GM12878 (cell line): ENCODE measurements at regions not wholly inside any gene's neighbourhood (a gene's known extent, or its start where the extent isn't known, plus 50 kb on each side); places are given as distances from the start of the nearest gene placed in this dataset.
"Not testable (repeated sequence)": the region's sequence is repeated elsewhere in the genome, so short reads cannot be mapped to it uniquely, and the experiment has no call there.

Experiments
- ATAC-seq: fragments of 200-7000 bp; cut with Tn5 transposase; 3 replicates; pipeline ENCODE4 v1.9.1; 2020; ENCODE audit warnings: mild to moderate bottlenecking, moderate library complexity
- BruUV-seq: library from RNA; stranded (reverse); fragments of 400-500 nt; replicated peaks from 2 replicates; lab custom pipeline; 2021; lab: Mats Ljungman, UMichigan
- CTCF ChIA-PET: fragments of 300-600 bp; sonication (Branson Sonifier 250); formaldehyde crosslinking; extraction: SDS; loops from one replicate; lab custom pipeline; 2021; ENCODE audit warnings: inconsistent platforms; lab: Yijun Ruan, JAX
- POLR2A ChIA-PET: fragments of 350-600 bp; formaldehyde crosslinking; extraction: SDS; loops from one replicate; lab custom pipeline; 2021; ENCODE audit warnings: inconsistent platforms; lab: Charles Lee
- RAD21 ChIA-PET: fragments of 300-600 bp; sonication (Branson Sonifier 250); formaldehyde crosslinking; loops from one replicate; lab custom pipeline; 2023; ENCODE audit warnings: antibody characterized with exemption; ENCODE audit not compliant: unreplicated experiment; lab: Charles Lee
- SMC1A ChIA-PET: fragments of 300-600 bp; sonication (Branson Sonifier 250); formaldehyde crosslinking; loops from one replicate; lab custom pipeline; 2023; ENCODE audit not compliant: unreplicated experiment, uncharacterized antibody; lab: Charles Lee
- DNase-seq: peaks from one replicate; pipeline ENCODE4 v3.0.0-alpha.2; 2011; ENCODE audit warnings: low read depth, low spot score
- FAIRE-seq: peaks from 3 replicates; lab custom pipeline; 2011; peaks lifted over from hg19 to GRCh38; lab: Jason Lieb, UNC
- H2AFZ ChIP-seq: 2 replicates; pipeline ENCODE4 v1.6.0; 2011; ENCODE audit warnings: low read depth, low read length, control low read depth; ENCODE audit not compliant: control insufficient read depth
- H3K27ac ChIP-seq: 2 replicates; pipeline ENCODE4 v1.5.1; 2011; ENCODE audit warnings: control low read depth; ENCODE audit not compliant: control insufficient read depth, insufficient read depth
- H3K27me3 ChIP-seq, 2 experiments: replicated peaks in 1 of 2; 2 replicates each; pipeline versions ENCODE4 v1.6.0 to v1.6.1; 2011; ENCODE audit warnings: low read length in 1 of 2; ENCODE audit not compliant: control insufficient read depth in 2 of 2, insufficient read depth in 2 of 2
- H3K36me3 ChIP-seq, 2 experiments: 2 replicates each; pipeline ENCODE4 v1.5.1; 2011; ENCODE audit warnings: low read length in 1 of 2; ENCODE audit not compliant: control insufficient read depth in 2 of 2, insufficient read depth in 2 of 2
- H3K4me1 ChIP-seq: 2 replicates; pipeline ENCODE4 v1.6.1; 2011; ENCODE audit warnings: mild to moderate bottlenecking, low read length, moderate library complexity, mixed read lengths; ENCODE audit not compliant: control insufficient read depth, insufficient read depth
- H3K4me2 ChIP-seq: 2 replicates; pipeline ENCODE4 v1.6.0; 2011; ENCODE audit warnings: control low read depth; ENCODE audit not compliant: control insufficient read depth, insufficient read depth
- H3K4me3 ChIP-seq: fragments of 200-600 bp; sonication (generic); 2 replicates; pipeline ENCODE4 v1.5.1; 2016
- H3K79me2 ChIP-seq: 2 replicates; pipeline ENCODE4 v1.6.0; 2011; ENCODE audit warnings: low read length; ENCODE audit not compliant: control insufficient read depth, insufficient read depth
- H3K9ac ChIP-seq: 2 replicates; pipeline ENCODE4 v1.8.0; 2011; ENCODE audit warnings: low read length, control low read depth, mixed read lengths; ENCODE audit not compliant: control insufficient read depth, insufficient read depth
- H3K9me3 ChIP-seq: replicated peaks from 3 replicates; pipeline ENCODE4 v1.5.1; 2011; ENCODE audit warnings: mild to moderate bottlenecking, low read length; ENCODE audit not compliant: control insufficient read depth, insufficient read depth
- H4K20me1 ChIP-seq: 2 replicates; pipeline ENCODE4 v1.6.0; 2011; ENCODE audit not compliant: control insufficient read depth, insufficient read depth
- ATF7 ChIP-seq: fragments of 450-650 bp; IDR thresholded peaks from 2 replicates; pipeline ENCODE4 v1.6.1; 2016; ENCODE audit warnings: low read depth, mild to moderate bottlenecking
- HDAC6 ChIP-seq: fragments of 200-600 bp; sonication (generic); IDR thresholded peaks from one replicate; pipeline ENCODE4 v1.8.0; 2017; ENCODE audit warnings: antibody characterized with exemption; ENCODE audit not compliant: unreplicated experiment
- HSF1 ChIP-seq: fragments of 150-350 bp; IDR thresholded peaks from 2 replicates; pipeline ENCODE4 v1.6.1; 2014; ENCODE audit warnings: mild to moderate bottlenecking, low read depth, low read length
- NKRF ChIP-seq: fragments of 450-650 bp; conservative IDR thresholded peaks from 2 replicates; pipeline ENCODE4 v1.6.1; 2017; ENCODE audit warnings: mild to moderate bottlenecking, moderate library complexity
- SP1 ChIP-seq: IDR thresholded peaks from one replicate; pipeline ENCODE4 v1.6.1; 2011; ENCODE audit warnings: low read depth, low read length
- WGBS: methylation state at CpG from one replicate; pipeline ENCODE4 v1.1.6; 2016; ENCODE audit warnings: low lambda C conversion rate; ENCODE audit not compliant: insufficient replicate concordance, insufficient coverage; ENCODE audit errors: missing lambda C conversion rate; 5-methylcytosine and 5-hydroxymethylcytosine counted together
- in situ Hi-C: fragments of 300-500 bp; cut with MboI; formaldehyde crosslinking; loops from 9 replicates; pipeline ENCODE4 v1.14.3; 2018; ENCODE audit warnings: mixed read lengths
- intact Hi-C: fragments of 100-400 bp; cut with micrococcal nuclease; formaldehyde crosslinking; loops from one replicate; pipeline ENCODE4 v1.14.2; 2022; ENCODE audit not compliant: unreplicated experiment

- TF ChIP-seq SP1 = no peak
- TF ChIP-seq ATF7 = no peak
Measured at GRCh38 chr18:5015213-5015612, 181.8 kb downstream of the AKAIN1 start (continued).

DNA sequence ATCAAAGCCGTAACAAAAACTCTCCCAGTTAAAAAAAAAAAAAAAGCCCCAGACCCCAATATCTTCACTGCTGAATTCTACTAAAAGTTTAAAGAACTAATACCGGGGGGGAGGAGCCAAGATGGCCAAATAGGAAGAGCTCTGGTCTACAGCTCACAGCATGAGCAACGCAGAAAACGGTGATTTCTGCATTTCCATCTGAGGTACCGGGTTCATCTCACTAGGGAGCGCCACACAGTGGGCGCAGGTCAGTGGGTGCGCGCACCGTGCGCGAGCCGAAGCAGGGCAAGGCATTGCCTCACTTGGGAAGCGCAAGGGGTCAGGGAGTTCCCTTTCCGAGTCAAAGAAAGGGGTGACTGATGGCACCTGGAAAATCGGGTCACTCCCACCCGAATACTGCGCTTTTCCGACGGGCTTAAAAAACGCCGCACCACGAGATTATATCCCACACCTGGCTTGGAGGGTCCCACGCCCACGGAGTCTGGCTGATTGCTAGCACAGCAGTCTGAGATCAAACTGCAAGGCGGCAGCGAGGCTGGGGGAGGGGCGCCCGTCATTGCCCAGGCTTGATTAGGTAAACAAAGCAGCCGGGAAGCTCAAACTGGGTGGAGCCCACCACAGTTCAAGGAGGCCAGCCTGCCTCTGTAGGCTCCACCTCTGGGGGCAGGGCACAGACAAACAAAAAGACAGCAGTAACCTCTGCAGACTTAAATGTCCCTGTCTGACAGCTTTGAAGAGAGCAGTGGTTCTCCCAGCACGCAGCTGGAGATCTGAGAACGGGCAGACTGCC, 192.8 kb downstream of the AKAIN1 start:
- RAD21 ChIA-PET, H3K9me3 ChIP-seq, H4K20me1 ChIP-seq, POLR2A ChIA-PET, H2AFZ ChIP-seq, ATAC-seq, H3K79me2 ChIP-seq, H3K4me1 ChIP-seq, H3K9ac ChIP-seq, in situ Hi-C loops, H3K4me3 ChIP-seq, CTCF ChIA-PET, H3K36me3 ChIP-seq, H3K27ac ChIP-seq, H3K4me2 ChIP-seq, H3K27me3 ChIP-seq, BruUV-seq, FAIRE-seq, DNase-seq, intact Hi-C loops: not testable (repeated sequence)
- 60% methylated on average over 30 of the region's 32 CpGs for whole genome bisulfite sequencing
- SMC1A ChIA-PET = interaction anchor here (0.7 to 1.6 kb wide), 2 partner anchors 10 to 18 kb away, joined by 3 read pairs; no protein-coding TSS in a partner anchor

- H3K4me1 ChIP-seq = no peaks in the 10 kb centered on the region
- 63% methylated on average over 3 of the region's 3 CpGs for WGBS
- H3K4me2 ChIP-seq = no peak overlapping the region
- TF ChIP-seq HDAC6 (no peak), HSF1 (no peak), NKRF (no peak)
- TF ChIP-seq, all 136 proteins: peak for 0
- no peak overlapping the region for H3K27ac ChIP-seq
- H3K9me3 ChIP-seq = no peaks in the 10 kb centered on the region; the same call in 2 of the 3 replicates
- H3K79me2 ChIP-seq = no peaks in the 10 kb centered on the region
- in situ Hi-C loops (no loop called here), intact Hi-C loops (no loop called here)
- H2AFZ ChIP-seq = no peak overlapping the region
- H3K9ac ChIP-seq = no peak overlapping the region
- POLR2A ChIA-PET = no interaction called here
- ATAC-seq = no peak
- CTCF ChIA-PET = interaction anchor here (0.6 to 1.5 kb wide), 2 partner anchors 11 to 29 kb away, joined by 3 to 4 read pairs; no protein-coding TSS in a partner anchor
- H3K36me3 ChIP-seq = no peaks in the 10 kb centered on the region
- BruUV-seq = no TSS peak
- no peak overlapping the region for H3K4me3 ChIP-seq
- RAD21 ChIA-PET = interaction anchor here (1.3 kb wide), 1 partner anchor 30 kb away, joined by 3 read pairs; no protein-coding TSS in a partner anchor
- SMC1A ChIA-PET = interaction anchor here (0.6 to 1.3 kb wide), 3 partner anchors 26 to 1499 kb away, joined by 3 to 4 read pairs (median 4); no protein-coding TSS in a partner anchor
- no peaks in the 10 kb centered on the region for H4K20me1 ChIP-seq
- DNase-seq = no peak
- no peak for FAIRE-seq
- no peaks in the 10 kb centered on the region for H3K27me3 ChIP-seq
Measured at GRCh38 chr18:4994710-4995109, 202.3 kb downstream of the AKAIN1 start.
